ENCODE measurements at regions not wholly inside any gene's neighbourhood (a gene's known extent, or its start where the extent isn't known, plus 50 kb on each side); places are given as distances from the start of the nearest gene placed in this dataset.
"Not testable (repeated sequence)": the region's sequence is repeated elsewhere in the genome, so short reads cannot be mapped to it uniquely, and the experiment has no call there.

- no peak for DNase-seq
Measured at GRCh38 chr6:85002847-85003246, 238.4 kb upstream of the TBX18 start.

GRCh38 chr6:85000001-85000400, 235.6 kb upstream of the TBX18 start:
- no peak for DNase-seq

GRCh38 chr6:84998223-84998622, 233.8 kb upstream of the TBX18 start:
- DNase-seq, result no peak

- not testable (repeated sequence) for DNase-seq
Measured at GRCh38 chr6:84988766-84989165, 224.4 kb upstream of the TBX18 start.

- DNase-seq, result not testable (repeated sequence)
Measured at GRCh38 chr6:84985490-84985889, 221.1 kb upstream of the TBX18 start.

- DNase-seq, result no peak
Measured at GRCh38 chr6:84979541-84979940, 215.1 kb upstream of the TBX18 start.

GRCh38 chr6:84977363-84977705, 212.9 kb upstream of the TBX18 start:
- DNase-seq, result no peak

- DNase-seq, result no peak
Measured at GRCh38 chr6:84976526-84977362, 212.3 kb upstream of the TBX18 start.

GRCh38 chr6:84975316-84975715, 210.9 kb upstream of the TBX18 start:
- DNase-seq, result no peak

GRCh38 chr6:84973606-84974005, 209.2 kb upstream of the TBX18 start:
- DNase-seq, result no peak

- no peak for DNase-seq
Measured at GRCh38 chr6:84967965-84968364, 203.6 kb upstream of the TBX18 start.

GRCh38 chr6:84967389-84967788, 203.0 kb upstream of the TBX18 start:
- peak; percentile 72 for DNase-seq

GRCh38 chr6:84953111-84953755, 188.8 kb upstream of the TBX18 start:
- DNase-seq, result no peak

- DNase-seq, result not testable (repeated sequence)
Measured at GRCh38 chr6:84944926-84945325, 180.5 kb upstream of the TBX18 start.

GRCh38 chr6:84943905-84944304, 179.5 kb upstream of the TBX18 start:
- no peak for DNase-seq

- DNase-seq, result not testable (repeated sequence)
Measured at GRCh38 chr6:84941609-84942008, 177.2 kb upstream of the TBX18 start.

- DNase-seq, result no peak
Measured at GRCh38 chr6:84929212-84929611, 164.8 kb upstream of the TBX18 start.

- no peak for DNase-seq
Measured at GRCh38 chr6:84927551-84927950, 163.2 kb upstream of the TBX18 start.

- DNase-seq, result no peak
Measured at GRCh38 chr6:84926189-84927155, 162.1 kb upstream of the TBX18 start.

GRCh38 chr6:84921891-84922290, 157.5 kb upstream of the TBX18 start:
- DNase-seq, result no peak

GRCh38 chr6:84920021-84920420, 155.6 kb upstream of the TBX18 start:
- no peak for DNase-seq

GRCh38 chr6:84916704-84917103, 152.3 kb upstream of the TBX18 start:
- no peak for DNase-seq

Measured in NCI-H82 (cell line).